C4-2B (cell line): ENCODE measurements at regions not wholly inside any gene's neighbourhood (a gene's known extent, or its start where the extent isn't known, plus 50 kb on each side); places are given as distances from the start of the nearest gene placed in this dataset.
"Not testable (repeated sequence)": the region's sequence is repeated elsewhere in the genome, so short reads cannot be mapped to it uniquely, and the experiment has no call there.

Experiments
- ZFX ChIP-seq: fragments of 450-650 bp; IDR thresholded peaks from 2 replicates; pipeline ENCODE4 v1.6.1; 2017
- TF ChIP-seq, protein P1 (sequence below): fragments of 450-650 bp; conservative IDR thresholded peaks from 2 replicates; pipeline ENCODE4 v1.5.1; 2017; ENCODE audit warnings: mild to moderate bottlenecking

DNA sequence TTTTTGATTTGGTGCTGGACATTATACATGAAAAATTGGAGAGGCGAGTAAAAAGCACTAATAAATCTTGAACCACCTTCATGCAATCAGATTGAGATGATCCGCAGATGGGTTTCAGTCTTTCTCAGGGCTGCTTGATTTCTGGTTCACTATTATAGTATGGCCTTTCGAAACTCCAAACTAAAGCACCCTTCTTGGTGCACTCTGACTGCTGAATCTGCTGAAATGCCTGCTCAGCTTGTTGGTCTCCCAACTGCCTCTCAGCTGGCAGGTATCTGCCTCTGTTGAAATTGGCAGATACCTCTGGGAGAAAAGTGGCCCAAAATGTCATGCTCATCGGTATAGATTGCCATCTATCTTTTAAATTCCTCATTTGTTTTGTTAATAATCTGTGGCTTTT, 102.5 kb upstream of the WIPF3 start:
- TF ChIP-seq, protein P1, sequence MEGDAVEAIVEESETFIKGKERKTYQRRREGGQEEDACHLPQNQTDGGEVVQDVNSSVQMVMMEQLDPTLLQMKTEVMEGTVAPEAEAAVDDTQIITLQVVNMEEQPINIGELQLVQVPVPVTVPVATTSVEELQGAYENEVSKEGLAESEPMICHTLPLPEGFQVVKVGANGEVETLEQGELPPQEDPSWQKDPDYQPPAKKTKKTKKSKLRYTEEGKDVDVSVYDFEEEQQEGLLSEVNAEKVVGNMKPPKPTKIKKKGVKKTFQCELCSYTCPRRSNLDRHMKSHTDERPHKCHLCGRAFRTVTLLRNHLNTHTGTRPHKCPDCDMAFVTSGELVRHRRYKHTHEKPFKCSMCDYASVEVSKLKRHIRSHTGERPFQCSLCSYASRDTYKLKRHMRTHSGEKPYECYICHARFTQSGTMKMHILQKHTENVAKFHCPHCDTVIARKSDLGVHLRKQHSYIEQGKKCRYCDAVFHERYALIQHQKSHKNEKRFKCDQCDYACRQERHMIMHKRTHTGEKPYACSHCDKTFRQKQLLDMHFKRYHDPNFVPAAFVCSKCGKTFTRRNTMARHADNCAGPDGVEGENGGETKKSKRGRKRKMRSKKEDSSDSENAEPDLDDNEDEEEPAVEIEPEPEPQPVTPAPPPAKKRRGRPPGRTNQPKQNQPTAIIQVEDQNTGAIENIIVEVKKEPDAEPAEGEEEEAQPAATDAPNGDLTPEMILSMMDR = not testable (repeated sequence)
- not testable (repeated sequence) for TF ChIP-seq ZFX
